Uterus (tissue), 2 donors: ENCODE measurements at regions not wholly inside any gene's neighbourhood (a gene's known extent, or its start where the extent isn't known, plus 50 kb on each side); places are given as distances from the start of the nearest gene placed in this dataset.

ENCODE experiments used
- POLR2A ChIP-seq, 2 donors: fragments of 450-650 bp; IDR thresholded peaks; one replicate each; pipeline ENCODE4 v1.6.1; 2016; ENCODE audit warnings: antibody characterized with exemption in 2 of 2, mild to moderate bottlenecking in 1 of 2, moderate library complexity in 1 of 2
- TF ChIP-seq, protein P1 (sequence below), 4 experiments: fragments of 200-600 bp in 2 of 4; fragments of 450-650 bp in 2 of 4; sonication (generic) in 2 of 4; IDR thresholded peaks; one replicate each; pipeline ENCODE4 v1.5.1; 2016 to 2019; ENCODE audit warnings: antibody characterized with exemption in 4 of 4, mild to moderate bottlenecking in 2 of 4, moderate library complexity in 1 of 4

DNA sequence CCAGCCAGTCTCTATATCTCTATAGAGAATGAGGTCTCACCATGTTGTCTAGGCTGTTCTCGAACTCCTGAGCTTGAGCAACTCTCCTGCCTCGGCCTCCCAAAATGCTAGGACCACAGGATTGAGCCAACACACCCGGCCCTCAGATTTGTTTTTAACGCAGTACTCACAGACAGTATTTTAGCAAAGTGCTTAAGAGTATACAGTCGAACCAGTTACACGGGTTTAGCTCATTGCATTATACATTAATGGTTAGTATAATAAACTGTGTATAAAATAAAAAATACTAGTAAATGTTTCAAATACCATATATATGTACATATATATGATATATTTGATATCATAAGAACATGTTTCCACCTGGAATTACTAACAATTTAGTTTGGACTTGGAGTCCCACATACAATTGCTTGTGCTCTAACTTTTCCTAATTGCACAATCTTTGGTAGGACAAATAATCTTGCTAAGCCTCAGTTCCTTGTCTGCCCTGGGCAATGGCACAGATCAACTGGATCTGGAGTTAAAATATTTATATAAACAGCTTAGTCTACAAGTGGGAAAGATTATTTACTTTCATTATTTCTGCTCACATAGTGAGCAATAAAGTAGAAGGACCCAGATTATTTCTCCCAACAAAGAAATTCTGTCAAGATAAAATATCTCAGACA is 508.9 kb upstream of the LRATD1 start:
- TF ChIP-seq, protein P1, sequence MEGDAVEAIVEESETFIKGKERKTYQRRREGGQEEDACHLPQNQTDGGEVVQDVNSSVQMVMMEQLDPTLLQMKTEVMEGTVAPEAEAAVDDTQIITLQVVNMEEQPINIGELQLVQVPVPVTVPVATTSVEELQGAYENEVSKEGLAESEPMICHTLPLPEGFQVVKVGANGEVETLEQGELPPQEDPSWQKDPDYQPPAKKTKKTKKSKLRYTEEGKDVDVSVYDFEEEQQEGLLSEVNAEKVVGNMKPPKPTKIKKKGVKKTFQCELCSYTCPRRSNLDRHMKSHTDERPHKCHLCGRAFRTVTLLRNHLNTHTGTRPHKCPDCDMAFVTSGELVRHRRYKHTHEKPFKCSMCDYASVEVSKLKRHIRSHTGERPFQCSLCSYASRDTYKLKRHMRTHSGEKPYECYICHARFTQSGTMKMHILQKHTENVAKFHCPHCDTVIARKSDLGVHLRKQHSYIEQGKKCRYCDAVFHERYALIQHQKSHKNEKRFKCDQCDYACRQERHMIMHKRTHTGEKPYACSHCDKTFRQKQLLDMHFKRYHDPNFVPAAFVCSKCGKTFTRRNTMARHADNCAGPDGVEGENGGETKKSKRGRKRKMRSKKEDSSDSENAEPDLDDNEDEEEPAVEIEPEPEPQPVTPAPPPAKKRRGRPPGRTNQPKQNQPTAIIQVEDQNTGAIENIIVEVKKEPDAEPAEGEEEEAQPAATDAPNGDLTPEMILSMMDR (IDR thresholded peaks at IDR 0.05): no peak
- TF ChIP-seq POLR2A (IDR thresholded peaks at IDR 0.05): no peak
